Skin epidermis (tissue), 12 donors: ENCODE measurements at regions not wholly inside any gene's neighbourhood (a gene's known extent, or its start where the extent isn't known, plus 50 kb on each side); places are given as distances from the start of the nearest gene placed in this dataset.
"Not testable (repeated sequence)": the region's sequence is repeated elsewhere in the genome, so short reads cannot be mapped to it uniquely, and the experiment has no call there.

Source experiments
- H3K27ac ChIP-seq, 21 experiments: fragments of 200-600 bp; sonication (generic) in 11 of 21; one replicate each; pipeline ENCODE4 v1.5.0; 2020; ENCODE audit warnings: mild to moderate bottlenecking in 3 of 21, inconsistent platforms in 2 of 21, moderate library complexity in 2 of 21
- H3K4me3 ChIP-seq, 7 experiments: fragments of 200-600 bp; sonication (generic) in 2 of 7; one replicate each; pipeline ENCODE4 v1.5.0; 2020; ENCODE audit warnings: inconsistent platforms in 2 of 7, mild to moderate bottlenecking in 2 of 7, moderate library complexity in 1 of 7

DNA sequence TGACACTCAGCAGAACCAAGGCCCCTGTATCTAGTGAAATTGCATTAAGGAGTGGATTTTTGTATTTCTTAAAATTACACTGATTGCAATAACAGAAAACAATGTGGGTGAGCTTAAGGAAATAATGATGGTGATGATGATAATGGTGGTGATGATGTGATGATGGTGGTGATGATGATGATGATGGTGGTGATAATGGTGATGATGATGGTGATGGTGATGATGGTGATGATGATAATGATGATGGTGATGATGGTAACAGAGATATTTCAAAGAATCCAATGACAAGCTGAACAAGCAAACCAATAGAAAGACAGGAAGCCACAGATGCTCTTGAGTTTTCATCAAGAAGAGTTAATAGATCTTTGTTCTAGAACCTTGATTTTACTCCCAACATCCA, 630.7 kb upstream of the AUTS2 start:
- Histone ChIP-seq H3K27ac (no peak overlapping the region), H3K4me3 (no peak overlapping the region)

DNA sequence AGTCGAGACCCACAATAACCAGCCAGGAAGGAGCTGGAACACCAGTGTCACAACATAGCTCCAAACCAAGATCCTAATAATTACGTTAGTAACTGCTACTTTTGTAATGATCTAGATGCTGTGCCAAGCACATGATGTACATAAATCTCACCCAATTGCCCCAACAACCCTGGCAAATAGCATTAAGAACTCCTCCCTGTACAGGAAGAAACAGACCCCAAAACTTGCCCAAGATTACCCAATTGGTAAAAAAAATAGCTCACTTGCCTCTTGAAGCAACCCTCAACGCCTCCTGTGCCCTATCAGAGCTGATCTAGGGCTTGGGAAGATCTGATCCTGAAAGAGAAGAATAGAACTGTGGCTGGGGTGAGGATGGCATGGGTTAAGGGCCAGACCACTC, 628.7 kb upstream of the AUTS2 start:
- no peak overlapping the region for H3K27ac ChIP-seq
- no peak overlapping the region for H3K4me3 ChIP-seq

GRCh38 chr7:68971634-68972340, 626.5 kb upstream of the AUTS2 start:
- Histone ChIP-seq H3K27ac (no peak overlapping the region), H3K4me3 (no peak overlapping the region)

- H3K27ac ChIP-seq: no peak overlapping the region
- no peak overlapping the region for H3K4me3 ChIP-seq
These were observed 620.8 kb upstream of the AUTS2 start for GRCh38 chr7:68977385-68978055.

DNA sequence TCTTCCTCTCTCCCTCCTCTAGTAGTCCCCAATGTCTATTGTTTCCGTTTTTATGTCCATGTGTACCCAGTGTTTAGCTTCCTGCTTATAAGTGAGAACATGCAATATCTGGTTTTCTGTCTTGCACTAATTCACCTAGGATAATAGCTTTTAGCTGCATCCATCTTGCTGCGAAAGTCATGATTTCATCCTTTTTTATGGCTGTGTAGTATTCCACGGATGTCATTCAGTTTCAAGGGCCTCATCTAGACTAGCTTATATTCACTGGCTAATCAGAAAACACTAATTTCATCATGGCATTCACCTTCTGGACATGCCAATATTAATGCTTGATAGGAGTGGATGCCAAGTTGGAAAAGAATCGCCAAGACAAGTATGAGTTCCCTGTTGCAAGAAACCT, 619.6 kb upstream of the AUTS2 start:
- no peak overlapping the region for H3K4me3 ChIP-seq
- no peak overlapping the region for H3K27ac ChIP-seq

GRCh38 chr7:68980011-68980410, 618.3 kb upstream of the AUTS2 start:
- Histone ChIP-seq H3K27ac (peak overlapping the region in 1 of 21 experiments; percentile 29), H3K4me3 (no peak overlapping the region)

- H3K4me3 ChIP-seq: not testable (repeated sequence)
- peak overlapping the region in 1 of 21 experiments; percentile 29 for H3K27ac ChIP-seq
These were observed 617.8 kb upstream of the AUTS2 start for GRCh38 chr7:68980432-68980831.

GRCh38 chr7:68984306-68984705, 614.0 kb upstream of the AUTS2 start:
- no peak overlapping the region for H3K4me3 ChIP-seq
- no peak overlapping the region for H3K27ac ChIP-seq

DNA sequence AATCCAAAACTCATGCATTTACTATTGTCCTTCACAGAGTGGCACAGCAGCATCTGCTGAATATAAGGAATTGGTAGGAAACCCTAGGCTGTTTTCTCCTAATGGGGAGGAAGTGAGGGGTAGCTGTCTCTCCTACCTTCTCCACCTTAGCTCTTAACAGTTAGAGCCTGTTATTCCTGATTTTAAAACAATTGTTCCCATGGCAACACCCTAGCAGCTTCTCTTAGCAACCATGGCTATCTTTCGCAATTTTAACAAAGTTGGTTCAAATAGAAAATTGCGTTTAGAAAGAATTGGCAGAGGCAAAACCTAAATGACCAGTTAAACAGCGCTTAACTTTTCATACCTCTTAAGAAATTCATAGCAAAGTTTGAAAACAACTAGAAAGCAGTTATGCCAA, 603.4 kb upstream of the AUTS2 start:
- Histone ChIP-seq H3K27ac (no peak overlapping the region), H3K4me3 (no peak overlapping the region)

GRCh38 chr7:68998136-68998535, 600.1 kb upstream of the AUTS2 start:
- Histone ChIP-seq H3K27ac (no peak overlapping the region), H3K4me3 (no peak overlapping the region)

DNA sequence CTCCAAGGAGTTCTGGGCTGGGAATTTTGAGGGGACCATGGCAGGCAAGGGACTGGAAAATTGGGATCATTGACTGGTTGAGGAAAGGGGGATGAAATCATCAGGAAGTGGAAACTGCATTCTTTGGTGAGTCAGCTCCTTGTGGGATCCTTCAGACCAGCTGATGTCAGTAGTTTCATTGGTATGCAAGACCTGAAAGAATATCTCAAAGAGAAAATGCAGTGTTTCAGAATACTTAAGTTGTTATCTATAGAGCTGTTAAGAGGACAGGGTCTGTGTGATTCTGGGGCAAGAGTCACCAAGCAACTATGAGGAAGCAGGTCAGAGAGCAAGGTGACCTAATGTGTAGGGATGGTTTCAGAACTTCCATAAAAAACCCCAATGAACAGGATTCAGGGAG, 595.9 kb upstream of the AUTS2 start:
- Histone ChIP-seq H3K27ac (no peak overlapping the region), H3K4me3 (no peak overlapping the region)

- no peak overlapping the region for H3K27ac ChIP-seq
- H3K4me3 ChIP-seq: no peak overlapping the region
These were observed 586.1 kb upstream of the AUTS2 start for GRCh38 chr7:69012149-69012548.

DNA sequence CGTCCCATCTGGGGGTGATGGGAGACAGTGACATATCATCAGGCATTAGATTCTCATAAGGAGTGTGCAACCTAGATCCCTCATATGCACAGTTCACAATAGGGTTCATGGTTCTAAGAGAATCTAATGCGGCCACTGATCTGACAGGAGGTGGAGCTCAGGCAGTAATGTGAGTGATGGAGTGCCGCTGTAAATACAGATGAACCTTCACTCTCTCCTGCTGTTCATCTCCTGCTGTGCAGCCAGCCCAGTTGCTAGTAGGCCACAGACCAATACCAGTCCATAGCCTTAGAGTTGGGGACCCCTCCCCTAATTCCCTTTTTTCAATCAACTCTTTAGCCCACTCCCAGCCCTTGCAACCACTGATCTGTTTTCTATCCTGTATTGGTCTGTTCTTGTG, 581.1 kb upstream of the AUTS2 start:
- no peak overlapping the region for H3K27ac ChIP-seq
- no peak overlapping the region for H3K4me3 ChIP-seq

DNA sequence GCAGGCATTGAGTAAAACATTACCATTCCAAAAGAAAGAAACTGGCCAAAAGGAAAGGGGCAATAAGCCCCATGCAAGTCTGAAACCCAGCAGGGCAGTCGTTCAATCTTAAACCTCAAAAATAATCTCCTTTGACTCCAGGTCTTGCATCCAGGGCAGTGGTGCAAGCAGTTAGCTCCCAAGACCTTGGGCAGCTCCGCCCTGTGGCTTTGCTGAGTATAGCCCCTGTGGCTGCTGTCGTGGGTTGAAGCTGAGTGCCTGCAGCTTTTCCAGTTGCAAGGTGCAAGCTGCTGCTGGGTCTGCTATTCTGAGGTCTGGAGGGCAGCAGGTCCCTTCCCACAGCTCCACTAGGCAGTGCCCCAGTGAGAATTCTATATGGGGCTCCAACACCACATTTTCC, 580.1 kb upstream of the AUTS2 start:
- Histone ChIP-seq H3K27ac (no peak overlapping the region), H3K4me3 (no peak overlapping the region)

- Histone ChIP-seq H3K27ac (no peak overlapping the region), H3K4me3 (no peak overlapping the region)
These were observed 578.8 kb upstream of the AUTS2 start for GRCh38 chr7:69019437-69019836.

DNA sequence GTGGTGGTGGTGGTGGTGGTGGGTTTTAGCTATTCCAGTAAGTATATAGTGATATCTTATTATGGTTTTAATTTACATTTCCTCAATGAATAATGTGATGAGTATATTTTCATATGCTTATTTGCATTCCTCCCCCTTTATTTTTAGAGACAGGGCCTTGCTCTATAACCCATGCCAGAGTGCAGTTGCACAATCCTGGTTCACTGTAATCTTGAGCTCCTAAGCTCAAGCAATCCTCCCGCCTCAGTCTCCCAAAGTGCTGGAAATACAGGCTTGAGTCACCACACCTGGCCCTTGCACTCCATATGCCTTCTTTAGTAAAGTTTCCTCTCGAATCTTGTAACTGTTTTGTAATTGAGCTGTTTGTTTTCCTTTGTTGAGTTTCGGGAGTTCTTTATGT, 577.7 kb upstream of the AUTS2 start:
- no peak overlapping the region for H3K4me3 ChIP-seq
- H3K27ac ChIP-seq: no peak overlapping the region

GRCh38 chr7:69025249-69025648, 573.0 kb upstream of the AUTS2 start:
- H3K27ac ChIP-seq: no peak overlapping the region
- no peak overlapping the region for H3K4me3 ChIP-seq

DNA sequence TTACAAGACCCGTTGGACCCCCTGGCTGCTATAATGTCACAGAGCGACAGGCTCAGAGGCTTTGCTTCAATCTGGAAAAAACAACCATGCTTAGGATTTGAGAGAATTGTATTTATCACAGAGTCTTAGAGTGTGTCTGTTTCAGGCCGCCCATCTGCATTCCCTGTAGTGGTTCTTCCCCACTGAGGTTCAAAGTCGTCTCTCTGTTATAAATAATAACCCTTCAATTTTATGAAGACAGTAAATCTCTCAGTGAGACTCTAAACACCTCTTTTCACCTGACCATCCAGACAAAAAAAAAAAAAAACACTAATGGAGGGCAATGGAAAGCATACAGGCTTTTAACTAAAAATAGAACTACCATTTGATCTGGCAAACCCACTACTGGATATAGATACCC, 565.4 kb upstream of the AUTS2 start:
- no peak overlapping the region for H3K27ac ChIP-seq
- no peak overlapping the region for H3K4me3 ChIP-seq

GRCh38 chr7:69035826-69036225, 562.4 kb upstream of the AUTS2 start:
- Histone ChIP-seq H3K27ac (no peak overlapping the region), H3K4me3 (no peak overlapping the region)

GRCh38 chr7:69036301-69036700, 562.0 kb upstream of the AUTS2 start:
- Histone ChIP-seq H3K4me3 (no peak overlapping the region), H3K27ac (no peak overlapping the region)

DNA sequence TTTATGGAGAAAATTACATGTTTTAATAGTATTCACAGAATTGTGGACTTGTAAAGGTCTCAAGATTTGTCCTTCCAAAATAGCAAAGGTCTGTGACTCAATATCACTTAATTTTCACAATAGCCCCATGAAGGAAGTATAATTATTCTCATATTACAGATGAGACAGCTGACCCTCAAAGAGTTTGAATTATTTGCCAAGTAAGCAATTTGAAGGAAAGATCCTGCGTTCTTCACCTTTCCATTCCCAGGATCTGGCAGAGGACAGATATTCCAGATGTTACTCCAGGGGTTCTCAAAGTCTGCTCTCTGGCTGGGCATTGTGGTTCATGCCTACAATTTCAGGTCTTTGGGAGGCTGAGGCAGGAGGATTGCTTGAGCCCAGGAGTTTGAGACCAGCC, 559.4 kb upstream of the AUTS2 start:
- H3K4me3 ChIP-seq: no peak overlapping the region
- no peak overlapping the region for H3K27ac ChIP-seq

GRCh38 chr7:69042138-69042537, 556.1 kb upstream of the AUTS2 start:
- Histone ChIP-seq H3K27ac (no peak overlapping the region), H3K4me3 (no peak overlapping the region)
